Chondrocyte (in vitro differentiated cells): ENCODE measurements at regions not wholly inside any gene's neighbourhood (a gene's known extent, or its start where the extent isn't known, plus 50 kb on each side); places are given as distances from the start of the nearest gene placed in this dataset.

Experiments used
- DNase-seq: peaks from one replicate; pipeline ENCODE4 v3.0.0; 2021; ENCODE audit warnings: mixed read lengths, low spot score
- H3K27ac Mint-ChIP-seq: one replicate; pipeline ENCODE4 v1.8.0; 2021; ENCODE audit warnings: mild to moderate bottlenecking, moderate library complexity, mixed read lengths; ENCODE audit not compliant: unreplicated experiment
- H3K27me3 Mint-ChIP-seq: 2 replicates; pipeline ENCODE4 v1.8.0; 2021; ENCODE audit warnings: low read depth, mixed read lengths
- H3K36me3 Mint-ChIP-seq: 2 replicates; pipeline ENCODE4 v1.8.0; 2021; ENCODE audit warnings: low read depth, mixed read lengths
- H3K4me1 Mint-ChIP-seq: 2 replicates; pipeline ENCODE4 v1.8.0; 2021; ENCODE audit warnings: low read depth, mild to moderate bottlenecking, mixed read lengths
- H3K4me3 Mint-ChIP-seq: one replicate; pipeline ENCODE4 v1.8.0; 2021; ENCODE audit warnings: mild to moderate bottlenecking, moderate library complexity, mixed read lengths; ENCODE audit not compliant: unreplicated experiment
- H3K9me3 Mint-ChIP-seq: 2 replicates; pipeline ENCODE4 v1.8.0; 2021; ENCODE audit warnings: low read depth, mixed read lengths
- CTCF ChIP-seq: fragments of 200-600 bp; sonication (generic); IDR thresholded peaks from 2 replicates; pipeline ENCODE4 v1.5.0; 2021; ENCODE audit warnings: antibody characterized with exemption, mild to moderate bottlenecking, moderate library complexity

- TF ChIP-seq CTCF: no peak
- H3K27me3 Mint-ChIP-seq: no peaks in the 10 kb centered on the region
- no peaks in the 10 kb centered on the region for H3K9me3 Mint-ChIP-seq
- no peak overlapping the region for H3K4me3 Mint-ChIP-seq
- DNase-seq: no peak
- no peak overlapping the region for H3K27ac Mint-ChIP-seq
- H3K36me3 Mint-ChIP-seq: peaks cover 2% of the 10 kb centered on the region
- H3K4me1 Mint-ChIP-seq: peaks cover 43% of the 10 kb centered on the region
These were observed 67.0 kb upstream of the CAV2 start for GRCh38 chr7:116432527-116432916.

- H3K9me3 Mint-ChIP-seq: no peaks in the 10 kb centered on the region
- H3K4me3 Mint-ChIP-seq: no peak overlapping the region
- DNase-seq: no peak
- H3K36me3 Mint-ChIP-seq: peaks cover 2% of the 10 kb centered on the region
- peaks cover 42% of the 10 kb centered on the region for H3K4me1 Mint-ChIP-seq
- H3K27me3 Mint-ChIP-seq: no peaks in the 10 kb centered on the region
- no peak for TF ChIP-seq CTCF
- no peak overlapping the region for H3K27ac Mint-ChIP-seq
These were observed 66.3 kb upstream of the CAV2 start for GRCh38 chr7:116433246-116433645.

GRCh38 chr7:116434820-116435341, 64.7 kb upstream of the CAV2 start:
- H3K9me3 Mint-ChIP-seq: no peaks in the 10 kb centered on the region
- no peak for DNase-seq
- no peak overlapping the region for H3K4me3 Mint-ChIP-seq
- peaks cover 52% of the 10 kb centered on the region for H3K4me1 Mint-ChIP-seq
- peak overlapping the region; percentile 82 for H3K27ac Mint-ChIP-seq
- H3K27me3 Mint-ChIP-seq: no peaks in the 10 kb centered on the region
- no peak for TF ChIP-seq CTCF
- peaks cover 2% of the 10 kb centered on the region for H3K36me3 Mint-ChIP-seq

GRCh38 chr7:116436305-116436826, 63.2 kb upstream of the CAV2 start:
- peaks cover 2% of the 10 kb centered on the region for H3K36me3 Mint-ChIP-seq
- no peak overlapping the region for H3K4me3 Mint-ChIP-seq
- no peaks in the 10 kb centered on the region for H3K27me3 Mint-ChIP-seq
- no peak for DNase-seq
- TF ChIP-seq CTCF: no peak
- H3K4me1 Mint-ChIP-seq: peaks cover 64% of the 10 kb centered on the region
- H3K9me3 Mint-ChIP-seq: no peaks in the 10 kb centered on the region
- H3K27ac Mint-ChIP-seq: no peak overlapping the region

- H3K27me3 Mint-ChIP-seq: no peaks in the 10 kb centered on the region
- no peak for DNase-seq
- peak; percentile 67 for TF ChIP-seq CTCF
- no peak overlapping the region for H3K4me3 Mint-ChIP-seq
- H3K4me1 Mint-ChIP-seq: peaks cover 71% of the 10 kb centered on the region
- H3K9me3 Mint-ChIP-seq: no peaks in the 10 kb centered on the region
- H3K36me3 Mint-ChIP-seq: peaks cover 2% of the 10 kb centered on the region
- no peak overlapping the region for H3K27ac Mint-ChIP-seq
These were observed 61.3 kb upstream of the CAV2 start for GRCh38 chr7:116438267-116438666.
